Hepatocyte (in vitro differentiated cells): ENCODE measurements at regions not wholly inside any gene's neighbourhood (a gene's known extent, or its start where the extent isn't known, plus 50 kb on each side); places are given as distances from the start of the nearest gene placed in this dataset.

Source experiments
- CTCF ChIP-seq: fragments of 200-600 bp; sonication (generic); IDR thresholded peaks from 2 replicates; pipeline ENCODE4 v1.5.1; 2016; ENCODE audit warnings: antibody characterized with exemption, mild to moderate bottlenecking; ENCODE audit not compliant: poor library complexity
- EZH2phosphoT487 ChIP-seq: fragments of 200-600 bp; sonication (generic); IDR thresholded peaks from one replicate; pipeline ENCODE4 v1.6.1; 2018; ENCODE audit warnings: antibody characterized with exemption, mild to moderate bottlenecking, low read depth, moderate library complexity; ENCODE audit not compliant: unreplicated experiment, severe bottlenecking

- TF ChIP-seq CTCF (no peak), EZH2phosphoT487 (no peak)
Observed at GRCh38 chr6:126640921-126641320, 301.0 kb downstream of the CENPW start.
